Stimulated activated CD8-positive, alpha-beta memory T cell treated with anti-CD3 and anti-CD28 coated beads, Interleukin-15, amount 100 ng/mL, for 1 hour (primary cell): ENCODE measurements at regions not wholly inside any gene's neighbourhood (a gene's known extent, or its start where the extent isn't known, plus 50 kb on each side); places are given as distances from the start of the nearest gene placed in this dataset.

Experiments used
- DNase-seq: peaks from one replicate; pipeline ENCODE4 v3.0.0-alpha.2; 2020; ENCODE audit warnings: low read depth

- DNase-seq, result no peak
These were observed 53.8 kb upstream of the CLINT1 start for GRCh38 chr5:157912621-157913325.

DNA sequence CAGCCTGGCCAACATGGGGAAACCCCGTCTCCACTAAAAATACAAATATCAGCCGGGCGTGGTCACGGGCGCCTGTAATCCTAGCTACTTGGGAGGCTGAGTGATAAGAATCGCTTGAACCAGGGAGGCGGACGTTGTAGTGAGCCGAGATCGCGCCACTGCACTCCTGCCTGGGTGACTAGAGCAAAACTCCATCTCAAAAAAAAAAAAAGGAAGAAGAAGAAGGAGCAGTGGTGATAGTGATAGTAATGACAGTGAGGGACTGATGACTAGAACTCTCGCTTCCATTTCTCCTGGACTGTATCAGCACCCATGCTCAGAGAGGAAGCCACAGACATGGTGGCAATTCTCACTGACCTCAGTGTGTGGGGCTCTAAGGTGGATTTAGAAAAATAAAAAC, 52.6 kb upstream of the CLINT1 start:
- no peak for DNase-seq
